Ureter (tissue), 1 donor: ENCODE measurements at regions not wholly inside any gene's neighbourhood (a gene's known extent, or its start where the extent isn't known, plus 50 kb on each side); places are given as distances from the start of the nearest gene placed in this dataset.
A peak's percentile ranks its signal among the peaks of the same experiment; 100 is the strongest.
"Not testable (repeated sequence)": the region's sequence is repeated elsewhere in the genome, so short reads cannot be mapped to it uniquely, and the experiment has no call there.

ENCODE experiments used
- DNase-seq: peaks from one replicate; pipeline ENCODE4 v3.0.0-alpha.2; 2020; ENCODE audit warnings: low spot score
- donor health status: DM: yes; HTN: yes; CAD: no.

GRCh38 chr2:95686056-95686825, 94.4 kb downstream of the TRIM43 start:
- DNase-seq = not testable (repeated sequence)

DNA sequence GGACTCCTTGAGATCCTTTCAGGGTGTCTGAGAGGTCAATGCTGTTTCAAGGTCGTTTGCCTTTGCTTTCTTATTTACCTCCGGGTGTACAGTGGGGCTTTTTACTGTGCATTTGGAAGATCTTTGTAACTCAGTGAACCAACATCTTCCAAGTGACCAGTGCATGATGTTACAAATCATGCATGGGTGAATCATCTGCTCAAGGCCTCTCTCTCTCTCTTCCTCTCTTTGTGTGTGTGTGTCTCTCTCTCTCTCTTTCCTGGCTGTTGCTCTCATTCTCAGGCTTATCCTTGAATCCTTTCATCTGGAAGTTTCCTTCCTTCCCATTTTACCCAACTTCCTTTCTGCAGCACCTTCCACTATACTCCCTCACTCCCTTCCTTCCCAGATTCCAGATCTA, 96.1 kb downstream of the TRIM43 start:
- DNase-seq = not testable (repeated sequence)

DNA sequence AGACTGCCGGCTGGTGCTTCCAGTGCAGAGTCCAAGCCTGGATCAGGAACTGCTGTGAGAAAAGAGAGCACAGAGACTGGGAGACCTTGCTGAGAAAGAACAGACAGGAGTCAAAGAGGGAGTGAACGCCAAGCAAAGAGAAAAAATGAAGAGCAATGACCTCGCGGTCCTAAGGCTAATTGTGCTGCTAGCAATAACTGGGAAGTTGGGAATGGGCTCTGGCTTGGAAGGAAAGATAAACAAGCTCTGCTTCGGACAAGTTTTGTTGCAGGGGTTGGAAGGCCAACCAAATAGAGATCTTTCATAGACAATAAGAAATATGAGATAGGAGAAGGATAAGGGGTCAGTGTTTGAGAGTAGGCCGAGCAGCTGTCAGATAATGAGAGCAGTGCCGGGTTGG, 99.4 kb downstream of the TRIM43 start:
- not testable (repeated sequence) for DNase-seq

DNA sequence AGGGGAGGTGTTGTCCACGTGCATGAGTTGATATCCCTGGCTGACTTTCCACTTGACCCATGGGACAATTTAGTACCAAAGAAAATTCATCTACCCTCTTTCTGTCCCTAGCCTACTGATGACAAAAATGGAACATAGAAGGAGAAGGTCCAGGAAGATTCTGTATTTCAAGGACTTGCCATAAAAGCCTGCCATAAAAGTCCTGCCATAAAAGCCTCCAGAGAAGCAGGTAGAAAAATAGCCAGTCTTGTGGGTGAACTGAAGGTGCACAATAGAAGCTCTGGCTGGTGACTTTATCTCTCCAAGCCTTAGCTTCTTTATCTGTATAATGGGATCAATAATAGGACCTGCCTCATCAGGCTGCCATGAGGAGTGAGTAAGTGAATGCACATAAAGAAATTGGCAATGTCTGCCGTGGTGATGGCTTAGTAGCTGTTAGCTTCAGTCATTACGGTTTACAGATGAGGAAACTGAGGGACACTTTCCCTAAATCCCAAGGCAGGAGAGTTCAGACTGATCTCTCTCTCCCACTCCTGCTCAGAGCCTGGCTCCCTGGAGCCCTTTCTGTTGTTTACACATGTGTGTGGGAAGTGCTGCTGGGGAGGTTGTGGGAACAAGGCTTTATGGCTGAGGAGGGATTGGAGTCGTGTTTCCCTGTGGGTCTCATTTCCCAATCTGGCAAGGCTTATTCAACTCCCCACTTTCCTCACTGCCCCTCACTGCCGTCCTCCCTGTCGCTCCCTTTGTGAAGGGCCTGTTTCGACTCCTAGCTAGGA, 101.5 kb downstream of the TRIM43 start:
- not testable (repeated sequence) for DNase-seq

- peak; percentile 71 for DNase-seq
These were observed 103.8 kb downstream of the TRIM43 start for GRCh38 chr2:95695613-95696012.

DNA sequence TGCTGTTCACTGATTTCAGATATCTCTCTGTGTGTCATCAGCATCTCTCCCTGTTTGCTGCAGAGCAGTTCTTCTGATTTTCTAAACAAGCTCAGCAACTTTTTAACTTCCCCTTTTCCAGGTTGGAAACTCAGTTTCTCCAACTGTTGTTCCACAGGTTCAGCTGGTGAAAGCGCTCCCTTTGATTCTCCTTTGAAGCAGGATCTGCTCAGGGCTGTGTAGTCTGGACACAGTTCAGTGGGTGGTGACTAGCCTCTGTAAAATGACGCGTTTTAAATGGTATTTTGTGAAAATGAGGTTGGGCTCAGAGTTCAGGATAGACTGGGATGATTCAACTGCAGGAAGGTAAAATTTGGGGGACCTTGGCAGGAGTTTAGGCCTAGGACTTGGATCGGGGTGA, 106.3 kb downstream of the TRIM43 start:
- DNase-seq = no peak

- not testable (repeated sequence) for DNase-seq
These were observed 107.7 kb downstream of the TRIM43 start for GRCh38 chr2:95699201-95700184.

- DNase-seq = no peak
These were observed 108.7 kb downstream of the TRIM43 start for GRCh38 chr2:95700519-95700918.

- DNase-seq = no peak
These were observed 110.7 kb downstream of the TRIM43 start for GRCh38 chr2:95702471-95702870.

- DNase-seq = not testable (repeated sequence)
These were observed 115.4 kb downstream of the TRIM43 start for GRCh38 chr2:95707161-95707560.

DNA sequence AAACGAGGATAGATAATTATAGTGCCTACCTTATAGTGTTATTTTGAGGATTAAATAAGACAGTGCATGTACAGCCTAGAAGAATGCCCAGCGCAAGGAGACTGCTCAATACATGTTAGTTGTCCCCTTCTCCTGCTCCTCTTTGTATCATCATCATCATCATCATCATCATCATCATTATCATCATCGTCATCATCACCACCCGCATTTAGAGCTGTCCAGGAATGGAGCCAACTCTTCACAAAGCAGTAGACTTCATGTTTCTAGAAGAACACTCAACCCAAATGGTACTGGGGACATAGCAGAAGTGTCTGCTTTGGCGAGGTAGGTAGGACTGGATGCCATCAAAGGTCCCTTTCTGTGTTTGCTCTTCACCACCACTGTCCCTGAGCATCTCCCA, 116.0 kb downstream of the TRIM43 start:
- no peak for DNase-seq

DNA sequence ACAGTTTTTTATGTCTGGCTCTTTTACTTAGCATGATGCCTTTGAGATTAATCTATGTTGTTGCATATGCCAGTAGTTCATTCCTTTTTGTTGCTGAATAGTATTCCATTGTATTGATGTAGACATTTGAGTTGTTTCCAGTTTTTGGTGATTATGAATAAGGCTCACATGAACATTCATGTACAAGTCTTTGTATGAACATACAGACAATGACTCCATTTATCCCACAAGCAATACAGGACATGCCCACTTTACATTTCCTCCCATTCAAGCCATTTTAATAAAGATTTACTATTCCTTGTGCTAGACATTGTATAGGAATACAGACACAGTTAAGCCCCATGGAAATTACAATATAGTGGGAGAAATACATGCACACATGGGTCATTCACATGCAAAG, 118.0 kb downstream of the TRIM43 start:
- no peak for DNase-seq

- not testable (repeated sequence) for DNase-seq
These were observed 121.8 kb downstream of the TRIM43 start for GRCh38 chr2:95713470-95714177.

DNA sequence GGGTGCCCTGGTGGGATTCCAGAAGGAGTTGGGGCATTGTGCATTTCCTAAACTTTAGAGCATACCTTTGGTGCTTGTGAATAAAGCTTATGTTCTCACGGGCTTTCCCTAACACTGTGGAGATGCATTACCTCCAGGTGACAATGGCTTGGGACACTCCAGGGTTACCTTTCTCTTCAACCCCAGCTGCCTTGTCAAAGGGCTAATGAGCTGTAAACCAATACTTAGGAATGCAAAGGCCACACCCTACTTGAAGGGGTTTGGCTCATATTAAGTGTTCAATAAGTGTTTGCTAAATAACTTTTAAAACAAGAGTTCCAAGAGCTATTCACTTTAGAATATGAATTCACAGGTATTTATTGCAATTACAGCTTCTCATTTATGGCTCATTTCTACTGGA, 122.6 kb downstream of the TRIM43 start:
- not testable (repeated sequence) for DNase-seq

GRCh38 chr2:95719473-95720060, 127.8 kb downstream of the TRIM43 start:
- no peak for DNase-seq

DNA sequence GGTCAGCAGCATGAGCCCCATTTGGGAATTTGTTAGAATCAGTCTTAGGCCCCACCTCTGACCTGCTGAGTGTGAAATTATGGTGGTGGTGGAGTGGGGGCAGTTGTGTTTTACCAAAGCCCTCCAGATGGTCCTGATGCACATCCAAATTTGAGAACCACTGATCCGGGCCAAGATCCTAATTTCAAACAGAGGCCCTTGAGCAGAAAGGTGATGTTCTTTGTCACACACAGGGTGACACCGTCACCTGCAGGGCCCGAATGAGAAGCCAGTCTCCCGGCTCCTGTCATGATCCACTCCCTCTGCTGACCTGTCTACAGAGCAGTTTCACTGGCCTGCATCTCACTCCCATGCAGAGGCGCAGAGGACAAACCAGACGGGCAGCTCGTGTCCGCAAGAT, 129.9 kb downstream of the TRIM43 start:
- DNase-seq = no peak

GRCh38 chr2:95722131-95722697, 130.4 kb downstream of the TRIM43 start:
- no peak for DNase-seq

- not testable (repeated sequence) for DNase-seq
These were observed 131.9 kb downstream of the TRIM43 start for GRCh38 chr2:95723627-95724210.

DNA sequence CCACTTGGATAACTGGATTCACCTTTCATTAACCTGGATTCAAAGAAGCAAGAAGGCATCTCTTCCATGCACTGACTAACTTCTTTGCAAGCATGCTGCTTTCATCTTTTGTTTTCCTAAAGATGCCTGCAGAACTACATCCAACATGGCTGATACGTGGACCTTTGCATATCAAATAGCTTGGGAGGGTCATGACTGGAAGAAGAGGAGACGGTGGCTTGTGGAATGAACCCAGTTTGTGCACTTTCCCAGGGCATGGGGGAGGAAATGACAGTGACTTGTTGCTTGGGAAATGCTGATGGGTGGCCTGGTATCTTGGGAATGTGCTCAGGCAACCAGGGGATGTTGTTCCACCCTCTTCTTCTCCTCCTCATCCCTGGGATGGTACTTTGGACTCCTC, 133.4 kb downstream of the TRIM43 start:
- DNase-seq = not testable (repeated sequence)

GRCh38 chr2:95725677-95726076, 133.9 kb downstream of the TRIM43 start:
- DNase-seq = not testable (repeated sequence)
